Globus pallidus (tissue), 1 donor: ENCODE measurements at regions not wholly inside any gene's neighbourhood (a gene's known extent, or its start where the extent isn't known, plus 50 kb on each side); places are given as distances from the start of the nearest gene placed in this dataset.

ENCODE experiments used
- DNase-seq: peaks from one replicate; pipeline ENCODE4 v3.0.0-alpha.2; 2015; ENCODE audit warnings: low spot score

DNA sequence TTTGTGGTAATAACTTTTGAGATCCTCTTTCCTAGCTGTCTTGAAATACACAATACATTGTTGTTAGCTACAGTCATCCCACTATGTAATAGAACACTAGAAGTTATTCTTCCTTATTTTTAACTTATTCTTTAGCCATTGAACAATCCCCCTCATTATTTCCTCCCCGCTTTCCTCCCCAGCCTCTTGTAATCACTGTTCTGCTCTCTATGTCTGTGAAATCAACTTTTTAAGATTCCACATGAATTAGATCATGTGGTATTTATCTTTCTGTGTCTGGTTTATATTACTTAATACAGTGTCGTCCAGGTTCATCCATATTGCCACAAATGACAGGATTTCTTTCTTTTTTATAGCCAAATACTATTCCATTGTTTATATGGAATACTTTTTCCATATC is 72.9 kb downstream of the SLC10A2 start:
- DNase-seq = no peak

DNA sequence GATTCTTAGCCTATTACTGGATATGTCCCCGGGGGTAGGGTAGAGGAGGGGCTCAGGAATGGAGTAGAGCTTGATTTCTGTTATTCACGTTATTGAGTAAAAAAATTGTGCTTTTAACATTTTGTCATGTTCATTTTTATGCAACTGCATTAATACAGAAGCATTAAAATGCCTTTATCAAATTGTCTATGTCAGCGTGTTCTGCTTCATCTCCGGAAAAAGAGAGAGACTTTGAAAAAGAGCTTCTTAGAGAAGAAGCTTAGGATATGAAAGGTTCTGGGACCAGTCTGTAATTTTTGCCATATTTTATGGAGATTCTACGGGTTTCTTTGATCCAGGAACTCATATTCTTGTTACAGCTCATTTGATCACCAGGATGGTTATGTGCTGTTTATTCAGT is 82.0 kb downstream of the SLC10A2 start:
- no peak for DNase-seq

DNA sequence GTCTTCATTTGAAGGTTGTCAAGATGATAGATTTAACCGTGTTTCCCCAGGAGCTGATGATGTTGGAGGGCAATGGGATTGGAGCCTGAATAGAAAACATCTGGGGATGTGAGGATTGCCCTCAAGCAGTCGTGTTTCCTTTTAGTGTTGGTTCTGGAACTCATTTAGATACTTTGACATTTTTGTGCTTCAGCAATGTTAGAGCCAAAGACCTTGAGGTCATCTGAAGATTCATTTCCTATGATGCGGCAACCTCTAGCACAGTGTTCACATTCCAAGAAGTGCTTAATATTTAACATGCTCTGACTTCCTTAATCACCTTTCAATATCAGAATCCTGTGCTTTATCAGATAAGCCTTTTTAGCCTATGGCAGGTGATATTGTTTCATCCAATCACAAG is 82.7 kb downstream of the SLC10A2 start:
- no peak for DNase-seq

DNA sequence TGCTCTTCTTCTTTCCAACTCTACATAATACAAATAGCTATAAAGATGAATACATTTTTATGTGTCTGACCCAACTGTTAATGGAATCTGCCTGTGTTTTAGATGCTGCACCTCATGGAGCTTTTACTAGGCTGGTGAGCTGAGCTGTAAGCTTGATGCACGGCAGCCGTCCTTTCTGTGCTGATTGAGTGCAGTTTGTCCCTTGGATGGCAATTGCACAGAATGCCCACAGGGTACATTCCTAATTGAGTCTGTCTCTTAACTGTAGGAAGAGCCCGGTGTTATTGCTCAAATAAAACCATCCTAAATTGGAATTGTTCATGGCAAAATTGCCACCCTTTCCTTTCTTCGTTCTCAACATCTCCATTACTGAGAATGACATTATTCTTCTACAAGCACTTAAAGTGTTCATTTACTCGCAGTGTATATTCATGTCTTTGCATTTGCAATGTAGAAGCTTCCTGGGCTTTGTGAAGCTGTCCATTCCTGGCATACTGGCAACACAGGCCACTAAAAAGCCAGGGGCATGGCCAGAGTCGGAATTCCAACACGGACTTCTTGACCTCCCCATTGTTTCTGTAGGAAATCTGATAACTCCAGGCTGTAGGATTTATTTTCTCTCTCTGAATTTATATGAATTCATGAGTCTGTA is 85.8 kb downstream of the SLC10A2 start:
- no peak for DNase-seq

DNA sequence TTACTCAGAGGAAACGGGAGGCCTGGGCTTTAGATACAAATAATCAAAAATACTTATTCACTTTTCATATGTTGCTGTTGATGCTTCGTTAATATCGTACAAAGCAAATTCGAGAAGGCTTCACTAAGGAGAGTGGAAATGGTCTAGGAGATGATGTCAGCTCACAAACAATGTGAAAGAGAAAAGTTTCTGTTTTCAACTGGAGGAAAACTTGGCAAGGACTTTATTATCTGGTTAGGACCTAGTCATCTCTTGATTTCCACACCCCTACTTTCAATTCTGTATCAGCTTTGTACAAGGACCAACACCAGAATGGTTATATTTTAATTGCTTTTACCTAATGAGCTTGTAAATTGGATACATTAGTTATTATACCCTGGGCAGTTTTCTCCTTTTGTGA is 88.0 kb downstream of the SLC10A2 start:
- DNase-seq = peak; percentile 8

DNA sequence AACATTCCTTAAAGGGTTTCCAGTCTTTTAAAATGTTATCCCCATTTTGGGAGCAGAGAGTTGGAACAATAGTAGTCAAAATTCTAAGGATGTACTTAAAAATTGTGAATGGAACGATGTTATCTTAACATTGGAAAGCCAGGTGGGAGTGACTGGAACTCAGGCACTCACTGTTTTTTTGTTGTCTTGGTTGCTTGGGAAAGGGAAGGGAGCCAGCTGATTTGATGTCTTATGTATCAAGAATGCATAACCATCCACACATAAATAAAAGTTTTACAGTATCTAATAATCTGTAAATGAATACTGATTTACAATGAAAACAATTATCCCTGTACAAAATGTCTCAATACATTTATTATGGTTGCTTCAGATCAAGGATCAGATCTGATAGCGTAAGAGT is 88.7 kb downstream of the SLC10A2 start:
- DNase-seq = peak; percentile 4

DNA sequence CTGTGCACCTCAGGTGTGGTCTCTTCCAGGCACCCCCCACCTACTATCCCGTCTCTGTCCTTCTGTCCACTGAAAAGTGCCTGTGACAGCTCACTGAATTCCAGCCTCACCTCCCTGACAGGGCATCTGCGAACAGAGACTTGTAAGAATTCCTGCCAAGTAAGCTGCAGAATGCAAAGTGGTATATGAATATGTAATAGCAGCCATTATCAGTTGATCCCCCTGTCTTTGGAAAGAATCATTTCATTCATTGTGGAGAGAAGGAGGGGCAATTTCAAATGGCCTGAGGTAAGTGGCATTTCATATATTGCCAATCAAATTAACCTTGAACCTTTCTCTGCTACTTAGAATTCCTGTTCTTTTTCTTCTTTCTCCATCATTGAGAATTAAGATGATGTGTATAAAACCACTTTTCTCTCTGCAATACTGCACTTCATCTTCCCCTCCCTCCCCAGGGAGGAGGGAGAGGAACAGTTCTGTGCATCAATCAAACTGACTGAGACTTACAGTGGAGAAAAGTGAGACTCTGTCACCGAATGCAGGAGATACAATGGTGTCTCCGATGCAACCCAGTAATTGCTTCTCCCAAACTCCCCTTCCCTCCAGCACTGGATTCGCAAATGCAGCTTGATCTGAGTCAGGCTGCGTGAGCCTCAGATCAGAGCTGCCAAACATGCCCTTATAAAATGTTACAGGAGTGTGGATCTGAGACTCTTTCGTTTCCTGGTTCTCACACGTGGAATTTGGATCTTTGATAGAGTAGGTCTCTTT is 91.7 kb downstream of the SLC10A2 start:
- DNase-seq = no peak

DNA sequence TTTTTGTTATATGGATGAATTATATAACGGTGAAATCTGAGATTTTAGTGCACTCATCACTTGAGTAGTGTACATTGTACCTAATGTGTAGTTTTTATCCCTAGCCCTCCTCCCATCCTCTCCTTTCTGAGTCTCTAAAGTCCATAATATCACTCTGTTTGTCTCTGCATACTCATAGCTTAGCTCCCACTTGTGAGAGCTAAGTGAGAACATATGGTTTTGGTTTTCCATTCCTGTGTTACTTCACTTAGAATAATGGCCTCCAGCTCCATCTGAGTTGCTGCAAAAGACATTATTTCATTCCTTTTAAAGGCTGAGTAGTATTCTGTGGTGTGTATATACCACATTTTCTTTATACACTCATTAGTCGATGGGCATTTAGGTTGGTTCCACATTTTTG is 94.0 kb downstream of the SLC10A2 start:
- DNase-seq = no peak

DNA sequence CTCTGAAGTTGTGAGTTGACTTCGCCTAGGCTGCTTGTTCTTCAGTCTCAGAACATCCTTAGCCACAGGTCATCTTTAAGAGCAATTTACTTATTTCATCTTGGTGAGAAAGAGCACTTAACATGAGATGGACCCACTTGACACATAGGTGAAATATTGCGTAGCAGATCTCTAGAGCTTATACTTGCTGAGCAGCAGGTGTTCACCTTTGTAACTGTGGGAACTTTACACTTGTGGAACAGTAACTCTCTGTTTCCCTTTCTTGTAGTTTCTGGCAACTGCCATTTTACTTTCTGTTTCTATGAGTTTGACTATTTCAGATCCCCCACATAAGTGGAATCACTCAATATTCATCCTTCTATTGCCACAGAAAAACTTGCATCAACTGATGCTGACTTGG is 95.7 kb downstream of the SLC10A2 start:
- no peak for DNase-seq

DNA sequence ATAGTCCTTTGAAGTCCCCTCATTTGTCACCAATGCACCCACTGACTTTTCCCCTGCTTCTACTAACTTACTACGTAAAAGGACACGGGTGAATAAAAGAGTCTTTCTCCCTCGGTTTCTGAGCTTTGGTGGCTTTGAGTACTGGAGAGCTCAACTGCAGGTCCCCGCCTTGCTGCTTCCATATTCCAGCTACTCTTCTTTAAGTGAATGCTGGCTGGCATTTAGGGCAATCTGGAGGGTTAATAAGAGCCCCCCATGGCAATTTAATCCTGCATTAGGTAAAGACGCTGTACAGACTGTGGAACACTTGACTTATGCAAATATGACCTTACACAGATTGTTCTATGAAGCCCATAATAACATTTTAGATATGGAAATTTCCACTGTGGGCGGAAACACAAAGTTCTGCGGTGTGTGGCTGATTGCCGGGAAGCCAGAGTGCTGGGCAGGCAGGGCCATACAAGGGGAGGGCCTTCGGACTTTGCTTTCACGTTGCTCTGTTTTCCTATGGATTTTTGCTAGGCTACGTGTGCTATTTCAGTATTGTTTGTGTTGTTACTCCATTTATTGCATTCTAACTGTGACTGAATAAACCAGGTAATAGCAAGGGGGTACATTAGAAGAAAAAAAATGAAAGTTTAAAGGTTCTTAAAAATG is 97.5 kb downstream of the SLC10A2 start:
- DNase-seq = no peak

DNA sequence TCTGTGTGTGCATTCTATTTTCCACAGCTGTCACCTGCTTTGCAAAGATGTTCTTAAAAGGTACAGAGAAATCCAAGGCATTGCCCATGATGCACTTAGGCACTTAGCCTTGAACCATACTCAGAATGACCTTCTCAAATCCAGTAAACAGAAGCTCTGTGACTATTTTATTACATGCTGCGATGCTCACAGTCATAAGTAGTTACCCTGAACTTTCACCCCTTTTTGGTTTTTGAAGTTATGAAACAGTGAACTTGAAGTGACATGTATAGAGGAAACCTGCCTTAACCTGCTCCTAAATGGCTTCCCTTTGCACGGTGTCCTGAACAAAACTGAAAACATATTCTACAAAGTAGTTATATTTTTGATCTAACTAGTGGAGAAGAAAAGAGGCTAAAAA is 100.4 kb downstream of the SLC10A2 start:
- no peak for DNase-seq

DNA sequence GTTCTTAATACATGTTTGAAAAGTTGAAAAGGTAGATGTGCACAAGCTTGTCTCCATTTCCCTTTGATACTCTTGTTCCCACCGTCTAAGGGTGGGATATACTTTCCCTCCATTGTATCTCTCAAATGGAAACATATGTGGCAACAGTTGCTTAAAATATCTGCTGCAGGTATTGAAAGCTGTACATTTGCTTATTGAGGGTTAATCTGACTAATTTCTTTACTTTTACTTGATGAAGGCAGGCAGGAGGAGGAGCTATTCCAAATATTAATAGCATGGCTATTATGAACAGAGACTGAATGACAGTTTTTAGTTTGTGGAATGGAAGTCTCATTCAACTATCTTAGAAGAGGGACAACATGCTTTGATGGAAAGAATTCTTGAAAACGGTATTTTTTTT is 103.8 kb downstream of the SLC10A2 start:
- DNase-seq = no peak

DNA sequence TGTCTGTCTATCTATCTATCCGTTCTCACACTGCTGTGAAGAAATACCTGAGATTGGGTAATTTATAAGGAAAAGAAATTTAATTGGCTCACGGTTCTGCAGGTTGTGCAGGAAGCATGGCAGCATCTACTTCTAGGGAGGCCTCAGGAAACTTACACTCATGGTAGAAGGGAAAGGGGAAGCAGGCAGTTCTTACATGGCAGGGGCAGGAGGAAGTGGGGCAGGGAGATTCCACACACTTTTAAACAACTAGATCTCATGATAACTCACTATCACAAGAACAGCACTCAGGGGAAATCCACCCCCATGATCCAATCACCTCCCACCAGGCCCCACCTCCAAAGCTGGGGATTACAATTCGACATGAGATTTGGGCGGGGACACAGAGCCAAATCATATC is 105.3 kb downstream of the SLC10A2 start:
- DNase-seq = no peak

DNA sequence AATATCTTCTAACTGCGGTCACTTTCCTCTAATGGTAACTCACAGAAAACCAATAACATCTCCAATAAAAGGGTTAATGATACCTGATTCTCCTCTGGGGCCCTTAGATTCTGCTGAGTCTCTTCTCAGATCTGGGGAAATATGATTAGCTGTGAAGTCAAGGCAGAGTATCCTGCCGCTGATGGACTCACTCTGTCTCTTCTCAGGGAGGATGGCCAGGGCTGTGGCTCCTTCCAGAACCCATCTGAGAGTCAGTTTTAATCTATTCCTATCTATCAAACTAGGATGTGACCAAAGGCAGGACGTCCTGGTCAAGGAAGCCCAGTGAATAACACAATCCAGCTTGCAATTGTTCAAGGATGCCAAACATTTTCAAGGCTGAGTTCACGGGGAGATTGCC is 109.8 kb downstream of the SLC10A2 start:
- no peak for DNase-seq

DNA sequence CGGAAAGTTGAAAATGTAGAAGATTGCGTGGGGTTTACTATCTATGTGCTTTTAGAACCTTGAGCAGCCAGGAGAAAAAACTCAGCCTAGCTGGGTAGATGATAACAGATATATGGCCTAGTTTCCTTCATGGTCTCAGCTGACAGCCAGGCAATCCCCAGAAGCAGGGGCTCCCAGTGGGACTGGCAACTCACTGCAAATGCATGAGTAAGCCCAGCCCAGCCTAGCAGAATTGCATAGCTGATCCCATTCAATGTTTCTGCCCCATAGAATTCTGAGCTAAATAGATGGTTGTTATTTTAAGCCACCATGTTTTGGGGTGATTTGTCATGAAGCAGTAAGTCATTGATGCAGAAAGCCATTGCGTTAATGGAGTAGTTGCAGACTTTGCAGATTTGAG is 108.5 kb downstream of the ERCC5 start:
- no peak for DNase-seq

DNA sequence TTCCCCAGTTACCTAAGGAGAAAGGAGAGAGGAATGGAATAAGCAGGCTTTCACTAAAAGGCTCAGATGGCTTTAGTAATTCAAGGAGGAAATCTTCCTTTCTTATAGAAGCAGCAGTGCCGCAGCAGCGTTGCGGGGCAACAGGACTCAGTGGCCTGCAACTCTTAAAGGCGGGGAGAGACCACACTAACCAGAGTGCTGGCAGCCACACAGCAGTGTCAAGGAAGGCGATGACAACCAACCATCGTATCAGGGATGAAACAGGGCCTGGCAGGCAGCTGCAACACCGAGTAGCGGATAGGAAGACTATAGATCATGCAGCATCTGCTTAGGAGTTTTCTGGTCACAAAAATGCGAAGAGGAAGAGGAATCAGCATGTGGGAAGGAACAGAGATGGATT is 106.0 kb downstream of the ERCC5 start:
- DNase-seq = no peak

DNA sequence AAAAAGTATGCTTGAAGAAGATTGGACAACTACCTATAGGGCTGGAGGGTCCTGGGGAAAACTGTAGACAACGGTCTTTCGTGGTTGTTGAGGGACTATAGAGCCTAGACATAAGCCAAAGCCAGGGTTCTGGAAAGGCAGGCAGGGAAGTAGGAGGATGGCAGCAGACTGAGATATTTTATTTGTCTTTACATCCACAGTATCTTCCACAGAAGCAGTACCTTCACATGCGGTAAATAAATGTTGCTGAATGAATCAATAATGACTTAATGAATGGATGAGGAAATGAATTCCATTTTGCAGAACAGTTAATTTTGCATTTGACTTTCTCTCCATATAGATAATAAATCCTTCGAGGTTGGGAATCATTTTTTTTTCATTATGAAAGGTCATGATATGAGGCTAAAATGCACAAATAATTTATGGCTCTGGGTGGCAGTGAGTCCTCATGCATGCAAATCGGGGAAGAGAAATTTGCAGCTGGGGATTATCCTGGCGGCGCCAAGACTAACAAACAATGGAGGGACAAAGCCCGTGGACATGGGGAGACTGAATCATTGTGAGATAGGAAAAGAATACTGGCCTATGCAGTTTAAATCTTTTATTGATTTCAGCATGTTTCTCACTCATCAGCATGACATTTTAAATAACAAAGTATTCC is 102.0 kb downstream of the ERCC5 start:
- DNase-seq = peak; percentile 97

DNA sequence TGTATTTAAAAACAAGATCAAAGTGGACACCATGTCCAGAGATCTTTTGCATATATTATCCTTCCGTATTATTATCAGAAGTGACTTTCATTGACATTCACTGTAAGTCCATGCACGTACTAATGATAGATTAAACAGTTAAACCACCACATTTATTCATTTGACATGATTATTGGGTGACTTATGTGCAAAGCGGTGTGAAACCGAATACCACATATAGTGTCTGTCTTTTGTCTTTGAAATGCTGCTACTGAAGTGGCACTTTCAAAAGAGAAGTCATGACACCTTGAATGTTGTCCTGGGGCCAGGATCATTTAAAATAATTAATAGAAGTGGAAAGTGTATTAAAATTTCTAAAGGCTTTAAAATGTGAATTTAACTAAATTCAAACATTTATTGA is 100.1 kb downstream of the ERCC5 start:
- no peak for DNase-seq

DNA sequence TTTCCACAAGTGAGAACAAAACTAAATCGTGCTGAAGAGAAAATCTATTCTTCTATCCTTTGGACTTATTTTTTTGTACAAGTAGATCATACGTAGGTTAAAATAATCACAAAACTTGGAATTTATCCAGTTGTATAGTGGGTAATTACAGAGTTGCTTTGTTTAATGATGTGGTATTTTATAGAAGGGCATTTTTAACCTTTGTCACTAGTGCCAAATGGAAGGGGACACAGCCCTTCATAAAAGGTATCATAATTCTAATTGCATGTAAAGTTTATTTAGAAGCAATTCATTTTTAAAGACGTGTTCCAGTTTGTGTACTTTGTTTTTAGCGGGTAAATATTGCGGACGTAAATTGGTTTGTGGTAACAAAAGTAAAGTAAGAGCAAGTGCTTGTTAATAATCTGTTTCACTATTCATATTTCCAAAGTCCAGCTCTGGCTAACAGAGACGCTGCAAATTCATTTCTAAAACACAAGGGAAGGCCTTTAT is 99.5 kb downstream of the ERCC5 start:
- DNase-seq = no peak

DNA sequence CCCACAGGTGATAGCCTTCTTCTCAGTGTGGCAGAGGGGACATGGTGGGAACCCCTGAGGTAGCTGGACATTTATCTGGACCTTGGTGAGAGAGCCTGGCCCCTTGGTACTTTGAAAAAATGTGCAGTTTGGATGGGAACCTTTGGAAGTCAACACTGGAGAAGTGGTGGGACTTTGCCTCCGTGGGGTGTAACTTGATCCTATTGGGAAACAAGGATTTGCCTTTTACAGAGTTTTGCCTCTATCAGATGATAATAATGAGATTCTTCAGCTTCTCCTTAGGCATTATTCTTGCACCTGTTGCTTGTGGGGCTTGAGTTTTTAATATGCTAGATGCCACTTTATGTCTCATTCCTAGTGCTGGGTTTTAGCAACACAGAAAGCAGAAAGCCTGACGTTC is 99.0 kb downstream of the ERCC5 start:
- DNase-seq = no peak

DNA sequence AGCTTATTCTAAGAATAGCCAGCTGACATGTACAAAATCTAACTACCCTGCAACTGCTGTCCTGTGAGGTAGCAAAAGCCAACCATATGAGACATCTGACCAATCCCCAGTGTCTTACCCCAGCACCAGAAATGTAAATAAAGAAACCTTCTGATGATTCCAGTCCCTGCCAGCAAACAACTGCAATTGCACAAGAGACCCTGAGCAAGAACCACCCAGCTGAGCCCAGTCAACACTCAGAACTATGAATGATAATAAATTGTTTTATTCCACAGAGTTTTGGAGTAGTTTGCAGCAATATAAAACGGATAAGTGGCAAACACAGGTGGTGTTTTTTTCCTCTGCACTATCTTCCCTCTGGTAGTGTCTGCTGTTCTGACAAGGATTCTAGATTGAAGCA is 94.9 kb downstream of the ERCC5 start:
- no peak for DNase-seq

DNA sequence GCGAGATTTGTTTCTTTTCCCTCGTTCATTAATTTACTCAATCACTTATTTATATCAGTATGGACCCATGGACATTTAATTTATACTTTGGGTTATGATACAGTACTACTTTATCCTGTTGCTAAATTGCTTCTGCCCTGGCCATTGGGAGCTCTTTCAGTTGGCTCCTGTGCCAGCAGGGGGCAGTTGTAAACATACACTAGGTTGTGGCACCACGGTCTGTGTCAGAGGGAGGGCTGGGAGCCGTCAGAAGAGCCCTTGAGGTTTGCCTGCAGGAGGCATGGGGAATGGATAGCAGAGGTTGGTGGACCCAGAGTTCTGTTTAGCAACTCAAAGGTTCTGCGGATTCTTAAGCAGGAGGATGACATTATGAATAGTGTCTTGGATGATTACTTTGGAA is 94.3 kb downstream of the ERCC5 start:
- DNase-seq = no peak

DNA sequence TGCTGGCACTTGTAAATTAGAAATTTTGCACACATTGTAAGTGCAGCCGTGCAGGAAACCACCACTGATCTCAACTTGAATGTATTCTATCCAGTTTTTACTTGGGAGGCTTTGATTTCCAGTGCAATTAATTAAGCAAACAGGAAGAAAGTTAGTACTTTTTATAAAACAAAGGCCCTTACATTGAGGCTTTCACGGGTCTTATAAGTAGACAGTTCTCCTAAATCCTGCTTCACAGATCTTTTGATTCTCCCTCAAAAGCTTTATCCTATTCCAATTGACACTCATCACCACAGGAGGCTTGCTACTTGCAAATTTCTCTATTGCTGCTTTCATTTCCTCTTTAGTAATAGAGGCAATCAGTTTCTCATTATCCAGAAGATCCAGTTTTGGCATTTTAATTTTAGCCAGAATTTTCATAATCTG is 90.1 kb downstream of the ERCC5 start:
- no peak for DNase-seq
